ENCODE measurements at regions not wholly inside any gene's neighbourhood (a gene's known extent, or its start where the extent isn't known, plus 50 kb on each side); places are given as distances from the start of the nearest gene placed in this dataset.

- H3K27ac Mint-ChIP-seq, result no peak overlapping the region
- H3K4me3 Mint-ChIP-seq, result no peak overlapping the region
- H3K9me3 Mint-ChIP-seq, result no peaks in the 10 kb centered on the region
- no peaks in the 10 kb centered on the region for H3K4me1 Mint-ChIP-seq (ENCODE audit: low read depth)
- no peaks in the 10 kb centered on the region for H3K36me3 Mint-ChIP-seq (ENCODE audit: low read depth)
- peaks cover 6% of the 10 kb centered on the region for H3K27me3 Mint-ChIP-seq
These were observed 109.9 kb upstream of the AKIP1 start for GRCh38 chr11:8801121-8801520.

- no peaks in the 10 kb centered on the region for H3K9me3 Mint-ChIP-seq
- no peaks in the 10 kb centered on the region for H3K36me3 Mint-ChIP-seq (ENCODE audit: low read depth)
- H3K27me3 Mint-ChIP-seq, result peaks cover 6% of the 10 kb centered on the region
- H3K27ac Mint-ChIP-seq, result no peak overlapping the region
- no peaks in the 10 kb centered on the region for H3K4me1 Mint-ChIP-seq (ENCODE audit: low read depth)
- no peak overlapping the region for H3K4me3 Mint-ChIP-seq
These were observed 108.7 kb upstream of the AKIP1 start for GRCh38 chr11:8802251-8802650.

GRCh38 chr11:8803973-8804372 is 107.0 kb upstream of the AKIP1 start:
- no peak overlapping the region for H3K27ac Mint-ChIP-seq
- no peak overlapping the region for H3K4me3 Mint-ChIP-seq
- H3K36me3 Mint-ChIP-seq (ENCODE audit: low read depth), result no peaks in the 10 kb centered on the region
- H3K4me1 Mint-ChIP-seq (ENCODE audit: low read depth), result no peaks in the 10 kb centered on the region
- H3K9me3 Mint-ChIP-seq, result no peaks in the 10 kb centered on the region
- peaks cover 8% of the 10 kb centered on the region for H3K27me3 Mint-ChIP-seq

GRCh38 chr11:8805296-8805695 is 105.7 kb upstream of the AKIP1 start:
- peaks cover 3% of the 10 kb centered on the region for H3K4me1 Mint-ChIP-seq (ENCODE audit: low read depth)
- H3K27ac Mint-ChIP-seq, result no peak overlapping the region
- no peak overlapping the region for H3K4me3 Mint-ChIP-seq
- no peaks in the 10 kb centered on the region for H3K36me3 Mint-ChIP-seq (ENCODE audit: low read depth)
- no peaks in the 10 kb centered on the region for H3K9me3 Mint-ChIP-seq
- peaks cover 22% of the 10 kb centered on the region for H3K27me3 Mint-ChIP-seq

- H3K4me3 Mint-ChIP-seq, result no peak overlapping the region
- H3K36me3 Mint-ChIP-seq (ENCODE audit: low read depth), result no peaks in the 10 kb centered on the region
- peaks cover 8% of the 10 kb centered on the region for H3K4me1 Mint-ChIP-seq (ENCODE audit: low read depth)
- H3K27ac Mint-ChIP-seq, result no peak overlapping the region
- H3K9me3 Mint-ChIP-seq, result no peaks in the 10 kb centered on the region
- peaks cover 27% of the 10 kb centered on the region for H3K27me3 Mint-ChIP-seq
These were observed 104.0 kb upstream of the AKIP1 start for GRCh38 chr11:8806974-8807373.

- no peaks in the 10 kb centered on the region for H3K36me3 Mint-ChIP-seq (ENCODE audit: low read depth)
- H3K9me3 Mint-ChIP-seq, result no peaks in the 10 kb centered on the region
- peaks cover 27% of the 10 kb centered on the region for H3K27me3 Mint-ChIP-seq
- H3K4me1 Mint-ChIP-seq (ENCODE audit: low read depth), result peaks cover 8% of the 10 kb centered on the region
- H3K4me3 Mint-ChIP-seq, result no peak overlapping the region
- H3K27ac Mint-ChIP-seq, result no peak overlapping the region
These were observed 103.3 kb upstream of the AKIP1 start for GRCh38 chr11:8807544-8808225.

- Mint-ChIP-seq H3K9me3 (no peaks in the 10 kb centered on the region), H3K4me3 (no peak overlapping the region), H3K27me3 (peaks cover 27% of the 10 kb centered on the region), H3K4me1 (ENCODE audit: low read depth) (peaks cover 8% of the 10 kb centered on the region), H3K36me3 (ENCODE audit: low read depth) (no peaks in the 10 kb centered on the region), H3K27ac (no peak overlapping the region)
These were observed 102.8 kb upstream of the AKIP1 start for GRCh38 chr11:8808226-8808585.

GRCh38 chr11:8809241-8809938 is 101.6 kb upstream of the AKIP1 start:
- Mint-ChIP-seq H3K36me3 (ENCODE audit: low read depth) (no peaks in the 10 kb centered on the region), H3K4me3 (no peak overlapping the region), H3K27me3 (peaks cover 27% of the 10 kb centered on the region), H3K9me3 (no peaks in the 10 kb centered on the region), H3K27ac (no peak overlapping the region), H3K4me1 (ENCODE audit: low read depth) (peaks cover 8% of the 10 kb centered on the region)

- Mint-ChIP-seq H3K4me3 (peak overlapping the region; percentile 27), H3K36me3 (ENCODE audit: low read depth) (no peaks in the 10 kb centered on the region), H3K4me1 (ENCODE audit: low read depth) (peaks cover 8% of the 10 kb centered on the region), H3K9me3 (no peaks in the 10 kb centered on the region), H3K27me3 (peaks cover 27% of the 10 kb centered on the region), H3K27ac (no peak overlapping the region)
These were observed 101.0 kb upstream of the AKIP1 start for GRCh38 chr11:8809939-8810539.

GRCh38 chr11:8810540-8811301 is 100.3 kb upstream of the AKIP1 start:
- Mint-ChIP-seq H3K4me3 (peak overlapping the region; percentile 27), H3K36me3 (ENCODE audit: low read depth) (no peaks in the 10 kb centered on the region), H3K9me3 (no peaks in the 10 kb centered on the region), H3K27me3 (peaks cover 27% of the 10 kb centered on the region), H3K4me1 (ENCODE audit: low read depth) (peaks cover 8% of the 10 kb centered on the region), H3K27ac (no peak overlapping the region)

- H3K4me3 Mint-ChIP-seq, result no peak overlapping the region
- no peaks in the 10 kb centered on the region for H3K36me3 Mint-ChIP-seq (ENCODE audit: low read depth)
These were observed 99.4 kb upstream of the AKIP1 start for GRCh38 chr11:8811571-8811970.

GRCh38 chr11:8812438-8812837 is 98.6 kb upstream of the AKIP1 start:
- Mint-ChIP-seq H3K27ac (no peak overlapping the region), H3K4me3 (no peak overlapping the region), H3K36me3 (ENCODE audit: low read depth) (no peaks in the 10 kb centered on the region), H3K4me1 (ENCODE audit: low read depth) (peaks cover 8% of the 10 kb centered on the region), H3K9me3 (no peaks in the 10 kb centered on the region), H3K27me3 (peaks cover 27% of the 10 kb centered on the region)

More at GRCh38 chr11:8811571-8811970, 99.4 kb upstream of the AKIP1 start:
- Mint-ChIP-seq H3K27me3 (peaks cover 27% of the 10 kb centered on the region), H3K27ac (no peak overlapping the region), H3K4me1 (ENCODE audit: low read depth) (peaks cover 8% of the 10 kb centered on the region), H3K9me3 (no peaks in the 10 kb centered on the region)

GRCh38 chr11:8813658-8814057 is 97.3 kb upstream of the AKIP1 start:
- Mint-ChIP-seq H3K36me3 (ENCODE audit: low read depth) (no peaks in the 10 kb centered on the region), H3K27me3 (peaks cover 22% of the 10 kb centered on the region), H3K27ac (no peak overlapping the region), H3K9me3 (no peaks in the 10 kb centered on the region), H3K4me1 (ENCODE audit: low read depth) (peaks cover 8% of the 10 kb centered on the region), H3K4me3 (no peak overlapping the region)

GRCh38 chr11:8814209-8814922 is 96.6 kb upstream of the AKIP1 start:
- Mint-ChIP-seq H3K9me3 (no peaks in the 10 kb centered on the region), H3K27ac (no peak overlapping the region), H3K36me3 (ENCODE audit: low read depth) (no peaks in the 10 kb centered on the region), H3K4me1 (ENCODE audit: low read depth) (peaks cover 8% of the 10 kb centered on the region), H3K4me3 (no peak overlapping the region), H3K27me3 (peaks cover 16% of the 10 kb centered on the region)

All from stimulated activated naive CD8-positive, alpha-beta T cell treated with anti-CD3 and anti-CD28 coated beads, Interleukin-15, Interleukin-2, amounts not matched to agents 100 ng/mL and 50 ng/mL, for 24 hours (primary cell).